ENCODE measurements at regions not wholly inside any gene's neighbourhood (a gene's known extent, or its start where the extent isn't known, plus 50 kb on each side); places are given as distances from the start of the nearest gene placed in this dataset.

DNA sequence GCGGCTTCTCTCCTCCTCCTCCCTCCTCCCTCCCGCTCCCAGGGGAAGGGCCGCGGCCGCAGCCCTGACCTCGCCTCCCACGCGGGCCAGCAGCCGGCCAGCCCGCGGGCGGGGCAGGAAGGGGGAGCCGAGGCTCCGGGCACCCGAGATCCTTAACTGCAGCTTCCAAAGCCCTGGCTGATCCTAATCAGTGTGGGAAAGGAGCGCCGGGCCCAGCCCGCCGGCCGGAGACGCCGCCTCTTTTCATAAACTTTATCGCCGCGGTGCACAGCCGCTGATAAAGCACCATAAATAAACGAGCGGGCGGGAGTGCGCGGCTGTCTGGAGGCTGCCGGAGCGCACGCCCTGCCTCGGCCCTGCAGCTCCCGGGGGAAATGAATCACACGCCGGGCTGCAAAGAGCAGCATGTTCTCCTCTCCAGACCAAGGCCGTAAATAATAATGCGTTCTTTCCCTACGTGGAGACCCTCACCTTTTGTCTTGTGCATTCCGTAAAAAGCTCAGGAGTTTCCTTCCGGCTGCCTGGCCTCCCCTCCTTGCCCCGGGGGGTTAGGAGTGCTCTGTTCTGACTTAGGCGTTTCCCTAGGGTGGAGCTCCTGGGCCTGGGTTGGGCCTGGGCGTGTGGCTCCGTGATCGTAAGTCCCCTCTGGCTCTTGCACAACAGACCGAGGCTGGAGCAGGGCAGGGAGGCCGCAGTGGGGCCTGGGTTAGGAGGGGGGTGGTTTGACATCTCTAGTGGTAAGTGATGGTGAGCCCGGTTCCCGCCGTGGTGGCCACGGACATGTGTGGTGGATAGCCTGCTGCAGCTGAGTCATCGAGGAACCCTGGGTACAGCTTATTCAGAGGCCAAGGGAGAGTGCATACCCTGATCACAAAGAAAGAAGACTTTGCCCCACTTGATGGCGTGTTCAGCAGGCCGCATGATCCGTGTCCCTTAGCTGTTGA, 132.6 kb upstream of the HES1 start:
- ATAC-seq (replicated peaks; ENCODE audit: extremely low read depth, poor library complexity, severe bottlenecking) = no peak
- H3K27ac Mint-ChIP-seq (ENCODE audit: low read depth) = no peak overlapping the region
- H3K4me1 Mint-ChIP-seq = no peaks in the 10 kb centered on the region

DNA sequence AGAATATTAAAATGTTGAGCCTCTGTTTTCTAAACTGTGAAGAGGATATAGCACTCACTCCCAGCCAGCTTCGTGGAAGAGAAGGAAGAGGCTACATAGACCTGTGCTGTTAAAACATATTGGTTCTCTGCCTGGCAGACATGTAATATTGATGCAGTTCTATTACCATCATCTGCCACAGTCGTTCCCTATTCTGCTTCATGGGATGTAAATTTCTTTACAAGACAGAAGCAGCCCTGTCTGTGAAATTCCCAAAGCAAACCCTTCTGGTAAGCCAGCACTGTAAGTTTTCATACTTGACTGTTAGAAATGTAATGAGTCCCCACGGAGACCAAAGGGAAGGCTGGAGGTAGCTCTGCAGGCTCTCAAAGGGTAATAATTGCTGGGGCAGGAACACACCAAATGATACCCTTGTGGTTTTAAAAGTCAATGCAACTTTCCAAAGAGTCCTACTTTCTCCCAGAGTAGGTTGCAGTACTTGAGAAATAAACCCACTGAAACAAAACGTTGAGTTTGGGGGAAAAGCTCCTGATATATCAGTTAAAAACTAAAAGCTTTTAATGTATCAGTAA, 129.9 kb upstream of the HES1 start:
- Mint-ChIP-seq H3K9me3 (no peaks in the 10 kb centered on the region), H3K36me3 (ENCODE audit: insufficient read depth) (peaks cover 1% of the 10 kb centered on the region), H3K4me3 (no peak overlapping the region), H3K27ac (ENCODE audit: low read depth) (no peak overlapping the region), H3K27me3 (peaks cover 68% of the 10 kb centered on the region), H3K4me1 (no peaks in the 10 kb centered on the region)
- ATAC-seq (replicated peaks; ENCODE audit: extremely low read depth, poor library complexity, severe bottlenecking) (no peak), DNase-seq (ENCODE audit: low spot score in 2 of 2) (no peak)

More for the DNA sequence above, 132.6 kb upstream of the HES1 start:
- H3K27me3 Mint-ChIP-seq = peaks cover 61% of the 10 kb centered on the region
- H3K9me3 Mint-ChIP-seq = no peaks in the 10 kb centered on the region
- no peak for DNase-seq (ENCODE audit: low spot score in 2 of 2)
- H3K4me3 Mint-ChIP-seq = no peak overlapping the region
- H3K36me3 Mint-ChIP-seq (ENCODE audit: insufficient read depth) = peaks cover 3% of the 10 kb centered on the region

DNA sequence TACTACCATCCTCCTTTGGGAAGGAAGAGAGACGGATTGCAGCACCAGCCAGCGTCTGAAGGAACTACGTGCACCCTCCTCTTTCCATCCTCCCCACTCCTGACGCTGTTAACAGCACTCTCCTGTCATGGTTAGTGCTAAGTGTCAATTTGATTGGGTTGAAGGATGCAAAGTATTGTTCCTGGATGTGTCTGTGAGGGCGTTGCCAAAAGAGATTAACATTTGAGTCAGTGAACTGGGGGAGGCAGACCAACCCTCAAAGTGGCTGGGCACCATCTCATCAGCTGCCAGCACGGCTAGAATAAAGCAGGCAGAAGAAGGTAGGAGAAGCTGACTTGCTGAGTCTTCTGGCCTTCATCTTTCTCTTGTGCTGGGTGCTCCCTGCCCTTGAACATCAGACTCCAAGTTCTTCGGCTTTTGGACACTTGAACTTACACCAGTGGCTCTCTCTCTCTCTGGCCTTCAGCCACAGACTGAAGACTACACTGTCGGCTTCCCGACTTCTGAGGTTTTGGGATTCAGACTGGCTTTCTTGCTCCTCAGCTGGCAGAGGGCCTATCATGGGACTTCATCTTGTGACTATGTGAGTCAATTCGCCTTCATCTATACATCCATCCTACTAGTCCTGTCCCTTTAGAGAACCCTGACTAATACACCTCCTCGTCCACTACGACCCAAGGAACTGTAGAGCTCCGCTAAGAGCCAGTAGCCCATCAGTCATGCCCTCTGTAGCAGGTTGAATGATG, 128.2 kb upstream of the HES1 start:
- peaks cover 55% of the 10 kb centered on the region for H3K27me3 Mint-ChIP-seq
- H3K9me3 Mint-ChIP-seq = no peaks in the 10 kb centered on the region
- ATAC-seq (replicated peaks; ENCODE audit: extremely low read depth, poor library complexity, severe bottlenecking) = no peak
- H3K4me1 Mint-ChIP-seq = no peaks in the 10 kb centered on the region
- no peak for DNase-seq (ENCODE audit: low spot score in 2 of 2)
- no peak overlapping the region for H3K27ac Mint-ChIP-seq (ENCODE audit: low read depth)
- no peaks in the 10 kb centered on the region for H3K36me3 Mint-ChIP-seq (ENCODE audit: insufficient read depth)
- no peak overlapping the region for H3K4me3 Mint-ChIP-seq

DNA sequence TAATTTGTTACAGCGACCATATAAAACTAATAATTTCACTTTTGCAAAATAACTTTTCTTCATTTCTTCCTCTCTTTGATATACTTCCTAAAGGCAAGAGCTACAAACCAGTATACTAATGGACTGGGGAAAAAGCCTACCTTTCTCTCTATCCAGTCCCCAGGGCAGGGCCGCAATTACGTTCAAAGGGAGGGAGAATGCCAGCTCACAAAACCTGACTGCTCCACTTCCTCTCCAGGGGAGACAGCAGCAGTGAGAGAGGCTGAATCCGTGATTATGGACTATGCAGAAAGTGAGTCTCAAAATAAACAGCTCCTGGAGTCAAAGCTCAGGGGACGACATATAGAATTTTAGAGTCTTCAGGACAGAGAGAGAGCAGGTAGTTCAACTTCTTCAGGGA, 126.9 kb upstream of the HES1 start:
- Mint-ChIP-seq H3K27ac (ENCODE audit: low read depth) (no peak overlapping the region), H3K9me3 (no peaks in the 10 kb centered on the region), H3K4me1 (no peaks in the 10 kb centered on the region), H3K4me3 (no peak overlapping the region), H3K27me3 (peaks cover 44% of the 10 kb centered on the region), H3K36me3 (ENCODE audit: insufficient read depth) (no peaks in the 10 kb centered on the region)
- no peak for ATAC-seq (replicated peaks; ENCODE audit: extremely low read depth, poor library complexity, severe bottlenecking)
- no peak for DNase-seq (ENCODE audit: low spot score in 2 of 2)

DNA sequence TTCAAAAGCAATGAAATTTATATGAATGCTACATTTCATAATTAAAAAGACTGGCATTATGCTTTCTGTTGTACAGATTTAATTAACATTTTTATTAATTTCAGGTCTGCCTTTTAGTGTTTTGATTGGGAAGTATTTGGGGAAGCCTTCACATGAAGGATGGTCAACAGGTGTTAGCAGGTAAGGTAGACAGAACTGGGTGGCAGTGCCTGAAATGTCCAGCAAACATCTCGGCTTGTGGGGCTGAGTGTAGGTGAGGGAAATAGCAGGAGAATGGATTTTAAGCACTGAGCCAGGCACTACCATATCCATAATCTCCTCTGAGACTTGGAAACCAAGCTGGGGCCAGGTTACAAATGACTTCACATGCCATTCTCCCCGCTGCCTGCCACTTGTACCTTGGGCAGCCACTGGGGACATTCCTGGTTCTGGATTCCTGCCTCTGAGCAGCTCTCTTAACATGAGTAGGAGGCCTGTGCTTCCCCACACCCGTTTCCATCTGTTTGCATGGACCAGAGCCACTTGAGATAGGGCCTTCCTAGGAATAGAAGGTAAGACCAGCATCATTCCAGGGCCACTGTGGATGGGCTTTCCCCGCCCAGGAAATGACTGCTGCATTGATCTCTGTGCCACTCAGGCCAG, 125.9 kb upstream of the HES1 start:
- no peaks in the 10 kb centered on the region for H3K36me3 Mint-ChIP-seq (ENCODE audit: insufficient read depth)

DNA sequence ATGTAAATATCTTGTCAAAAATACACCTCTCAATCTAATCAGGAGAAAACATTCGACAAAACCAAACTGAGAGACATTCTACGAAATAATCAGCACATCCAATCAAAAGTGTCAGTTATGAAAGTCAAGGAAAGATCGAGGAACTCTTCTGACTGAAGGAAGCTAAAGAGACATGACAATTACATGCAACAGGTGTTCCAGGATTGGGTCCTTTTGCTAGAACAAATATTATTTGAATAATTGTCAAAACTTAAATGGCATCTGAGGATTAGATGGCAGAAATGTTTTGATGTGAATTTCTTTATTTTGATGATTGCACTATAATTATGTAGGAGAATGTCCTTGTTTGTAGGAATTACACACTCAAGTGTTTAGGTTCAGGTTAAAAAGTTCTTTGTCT, 124.1 kb upstream of the HES1 start:
- no peak overlapping the region for H3K4me3 Mint-ChIP-seq
- H3K4me1 Mint-ChIP-seq = no peaks in the 10 kb centered on the region
- ATAC-seq (replicated peaks; ENCODE audit: extremely low read depth, poor library complexity, severe bottlenecking) (no peak), DNase-seq (ENCODE audit: low spot score in 2 of 2) (no peak)
- no peaks in the 10 kb centered on the region for H3K9me3 Mint-ChIP-seq
- no peaks in the 10 kb centered on the region for H3K36me3 Mint-ChIP-seq (ENCODE audit: insufficient read depth)
- peaks cover 31% of the 10 kb centered on the region for H3K27me3 Mint-ChIP-seq
- H3K27ac Mint-ChIP-seq (ENCODE audit: low read depth) = no peak overlapping the region

More for the DNA sequence above, 125.9 kb upstream of the HES1 start:
- no peak for ATAC-seq (replicated peaks; ENCODE audit: extremely low read depth, poor library complexity, severe bottlenecking)
- DNase-seq (ENCODE audit: low spot score in 2 of 2) = no peak
- H3K9me3 Mint-ChIP-seq = no peaks in the 10 kb centered on the region
- H3K4me3 Mint-ChIP-seq = no peak overlapping the region
- H3K27me3 Mint-ChIP-seq = peaks cover 40% of the 10 kb centered on the region
- no peak overlapping the region for H3K27ac Mint-ChIP-seq (ENCODE audit: low read depth)
- H3K4me1 Mint-ChIP-seq = no peaks in the 10 kb centered on the region

DNA sequence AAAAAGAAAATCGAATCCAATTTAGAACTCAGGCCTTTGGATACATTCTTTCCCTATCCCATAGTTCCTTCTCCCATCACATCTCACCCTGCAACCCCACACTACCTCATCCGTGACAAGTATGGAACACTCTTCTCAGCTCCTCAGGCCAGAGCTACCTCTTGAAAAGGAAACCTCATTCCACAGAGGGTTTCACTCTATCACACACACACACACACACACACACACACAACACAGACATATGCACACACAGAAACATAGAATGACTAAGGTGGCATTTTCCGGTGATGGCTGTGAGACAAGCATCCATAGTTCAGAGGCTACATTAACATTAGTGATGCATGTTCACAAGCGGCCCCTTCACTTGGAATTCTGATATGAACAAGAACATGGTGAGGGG, 122.0 kb upstream of the HES1 start:
- peaks cover 22% of the 10 kb centered on the region for H3K27me3 Mint-ChIP-seq
- ATAC-seq (replicated peaks; ENCODE audit: extremely low read depth, poor library complexity, severe bottlenecking) = no peak
- DNase-seq (ENCODE audit: low spot score in 2 of 2) = no peak
- no peaks in the 10 kb centered on the region for H3K9me3 Mint-ChIP-seq
- H3K4me1 Mint-ChIP-seq = no peaks in the 10 kb centered on the region
- H3K36me3 Mint-ChIP-seq (ENCODE audit: insufficient read depth) = no peaks in the 10 kb centered on the region
- no peak overlapping the region for H3K4me3 Mint-ChIP-seq
- H3K27ac Mint-ChIP-seq (ENCODE audit: low read depth) = no peak overlapping the region

DNA sequence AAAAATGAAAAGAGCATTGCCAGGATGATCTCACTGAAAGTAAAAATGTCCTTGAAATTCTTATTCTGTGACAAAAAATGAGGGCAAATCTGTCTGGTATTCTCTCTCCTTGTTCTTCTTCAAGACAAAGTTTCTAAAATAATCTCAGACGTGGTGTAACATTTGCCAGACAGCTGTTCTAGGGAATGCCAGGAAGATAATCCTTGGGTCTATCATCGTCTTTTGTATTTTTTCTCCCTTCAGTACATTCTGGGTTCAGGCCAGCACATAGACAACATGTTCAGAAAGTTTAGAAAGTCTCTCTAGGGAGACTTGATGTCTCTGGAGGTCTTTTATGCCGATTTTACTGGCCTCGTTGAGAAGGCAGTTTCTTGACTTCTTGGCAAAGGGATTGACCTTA, 121.2 kb upstream of the HES1 start:
- no peaks in the 10 kb centered on the region for H3K36me3 Mint-ChIP-seq (ENCODE audit: insufficient read depth)
- H3K4me3 Mint-ChIP-seq = no peak overlapping the region
- DNase-seq (ENCODE audit: low spot score in 2 of 2) (no peak), ATAC-seq (replicated peaks; ENCODE audit: extremely low read depth, poor library complexity, severe bottlenecking) (no peak)
- H3K27ac Mint-ChIP-seq (ENCODE audit: low read depth) = no peak overlapping the region
- peaks cover 22% of the 10 kb centered on the region for H3K27me3 Mint-ChIP-seq
- H3K9me3 Mint-ChIP-seq = no peaks in the 10 kb centered on the region
- no peaks in the 10 kb centered on the region for H3K4me1 Mint-ChIP-seq

DNA sequence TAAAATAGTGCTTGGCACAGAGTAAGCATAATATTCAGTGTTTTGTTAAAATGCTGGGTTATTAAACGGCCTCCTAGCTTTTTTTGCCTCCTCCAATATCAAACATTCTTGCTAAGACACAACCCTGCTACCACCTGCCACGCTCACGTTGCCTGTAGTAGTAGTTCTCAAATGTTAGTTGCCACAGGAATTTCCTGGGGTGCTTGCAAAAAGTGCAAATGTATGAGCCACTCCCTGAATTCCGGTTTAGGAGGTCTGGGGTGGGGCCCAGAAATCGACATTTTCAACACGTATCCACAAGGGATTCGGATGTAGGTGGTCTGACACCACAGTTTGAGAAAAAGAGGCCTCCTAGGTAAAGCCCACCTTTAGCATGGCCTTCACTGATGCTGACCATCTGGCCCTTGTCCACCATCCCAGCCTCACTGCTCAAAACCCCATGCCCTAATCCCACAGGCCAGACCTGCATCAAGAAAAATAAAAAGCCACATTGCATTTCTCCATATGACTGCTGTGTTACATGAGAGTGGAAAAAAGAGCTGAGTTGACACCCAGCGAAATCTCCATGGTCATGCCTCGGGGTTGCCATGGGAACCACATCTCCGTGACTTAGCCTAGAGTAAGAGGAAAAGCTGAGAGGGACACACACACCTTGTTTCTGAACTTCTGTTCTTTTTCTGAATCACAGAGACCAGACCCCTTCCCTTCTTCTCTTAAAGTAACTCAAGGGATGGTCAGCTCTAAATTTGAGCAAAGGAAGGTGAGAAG, 116.4 kb upstream of the HES1 start:
- Mint-ChIP-seq H3K27ac (ENCODE audit: low read depth) (no peak overlapping the region), H3K36me3 (ENCODE audit: insufficient read depth) (no peaks in the 10 kb centered on the region), H3K9me3 (no peaks in the 10 kb centered on the region), H3K27me3 (peaks cover 15% of the 10 kb centered on the region), H3K4me1 (no peaks in the 10 kb centered on the region), H3K4me3 (no peak overlapping the region)
- no peak for ATAC-seq (replicated peaks; ENCODE audit: extremely low read depth, poor library complexity, severe bottlenecking)
- no peak for DNase-seq (ENCODE audit: low spot score in 2 of 2)

DNA sequence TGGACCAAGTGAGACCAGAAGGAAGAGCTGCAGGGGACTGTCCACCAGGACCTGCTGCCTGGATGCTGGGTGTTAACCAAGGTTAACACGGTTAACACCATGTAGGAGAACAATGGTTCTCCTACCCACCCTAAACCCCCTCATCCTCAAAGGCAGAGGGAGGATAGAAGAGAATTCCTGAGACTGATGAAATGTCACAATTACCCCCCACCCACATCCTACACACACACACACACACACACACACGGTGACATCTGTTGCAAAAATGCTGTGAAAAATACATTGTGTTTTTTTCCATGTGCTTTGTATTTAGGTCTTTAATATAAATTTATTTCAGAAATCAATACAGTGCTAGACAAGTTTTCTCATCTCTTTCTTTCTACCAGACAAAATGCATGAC, 113.9 kb upstream of the HES1 start:
- Mint-ChIP-seq H3K4me3 (no peak overlapping the region), H3K36me3 (ENCODE audit: insufficient read depth) (no peaks in the 10 kb centered on the region), H3K9me3 (no peaks in the 10 kb centered on the region), H3K27ac (ENCODE audit: low read depth) (no peak overlapping the region), H3K27me3 (peaks cover 20% of the 10 kb centered on the region), H3K4me1 (no peaks in the 10 kb centered on the region)
- ATAC-seq (replicated peaks; ENCODE audit: extremely low read depth, poor library complexity, severe bottlenecking) (no peak), DNase-seq (ENCODE audit: low spot score in 2 of 2) (no peak)

DNA sequence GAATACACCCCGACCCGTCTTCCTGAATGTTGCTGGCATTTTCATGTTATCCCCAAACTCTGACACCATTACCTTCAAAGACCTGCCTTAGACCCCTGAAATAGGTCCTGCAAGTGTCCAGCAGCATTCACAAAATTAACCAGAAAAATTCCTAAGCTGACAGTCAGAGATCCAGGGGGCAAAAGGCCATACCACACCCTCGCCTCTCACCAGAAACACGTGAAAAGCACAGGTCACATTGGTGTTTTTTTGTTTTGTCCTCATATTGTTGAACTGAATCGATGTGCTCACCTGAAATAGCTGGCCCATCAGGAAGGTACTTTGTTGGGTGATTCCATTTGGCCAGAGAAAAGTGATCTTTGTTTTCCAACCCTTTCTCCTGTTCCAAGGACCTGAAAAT, 113.1 kb upstream of the HES1 start:
- Mint-ChIP-seq H3K4me3 (no peak overlapping the region), H3K4me1 (no peaks in the 10 kb centered on the region), H3K9me3 (no peaks in the 10 kb centered on the region), H3K27ac (ENCODE audit: low read depth) (no peak overlapping the region), H3K27me3 (peaks cover 27% of the 10 kb centered on the region), H3K36me3 (ENCODE audit: insufficient read depth) (no peaks in the 10 kb centered on the region)
- DNase-seq (ENCODE audit: low spot score in 2 of 2) (no peak), ATAC-seq (replicated peaks; ENCODE audit: extremely low read depth, poor library complexity, severe bottlenecking) (no peak)

All from central memory CD8-positive, alpha-beta T cell (primary cell).